NCI-H2227 (cell line): ENCODE measurements at regions not wholly inside any gene's neighbourhood (a gene's known extent, or its start where the extent isn't known, plus 50 kb on each side); places are given as distances from the start of the nearest gene placed in this dataset.

Experiments used
- DNase-seq: peaks from one replicate; lab custom pipeline; 2025; ENCODE audit not compliant: unreplicated experiment; lab: John Stamatoyannopoulos, UW

DNA sequence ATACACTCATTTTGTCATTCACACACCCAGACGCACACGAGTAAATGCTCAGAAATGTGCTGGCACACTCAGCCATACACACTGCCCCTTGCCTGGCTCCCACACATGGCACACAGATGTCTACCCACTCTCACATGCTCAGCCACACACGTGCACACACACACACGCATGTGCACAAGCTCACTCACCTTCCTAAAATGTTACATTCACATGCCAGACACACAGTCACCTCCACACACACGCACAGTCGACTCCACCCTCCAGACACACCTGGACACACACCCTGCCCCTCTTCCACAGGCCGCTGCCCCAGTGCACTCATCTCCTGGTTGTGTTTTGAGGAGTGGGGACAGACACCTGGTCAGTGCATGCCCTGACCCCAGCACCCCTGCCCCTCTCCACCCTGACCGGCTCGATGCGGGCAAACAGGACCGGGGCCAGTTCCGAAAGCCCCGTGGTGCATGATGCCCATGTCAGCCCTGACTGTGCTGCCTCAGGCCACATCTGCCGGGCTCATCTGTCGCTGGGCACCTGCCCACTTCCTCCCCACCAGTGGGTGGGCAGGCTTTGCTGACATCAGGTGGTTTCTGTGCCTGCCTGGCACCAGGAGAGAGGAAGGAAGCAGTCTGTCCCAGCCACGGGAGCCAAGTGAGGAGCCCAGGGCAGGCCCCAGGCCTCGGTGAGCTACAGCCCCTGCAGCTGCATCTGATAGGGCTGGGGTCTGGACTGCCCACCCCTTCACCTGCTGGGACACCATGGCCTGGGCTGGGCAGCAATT lies 84.9 kb upstream of the ZNF716 start:
- no peak for DNase-seq

DNA sequence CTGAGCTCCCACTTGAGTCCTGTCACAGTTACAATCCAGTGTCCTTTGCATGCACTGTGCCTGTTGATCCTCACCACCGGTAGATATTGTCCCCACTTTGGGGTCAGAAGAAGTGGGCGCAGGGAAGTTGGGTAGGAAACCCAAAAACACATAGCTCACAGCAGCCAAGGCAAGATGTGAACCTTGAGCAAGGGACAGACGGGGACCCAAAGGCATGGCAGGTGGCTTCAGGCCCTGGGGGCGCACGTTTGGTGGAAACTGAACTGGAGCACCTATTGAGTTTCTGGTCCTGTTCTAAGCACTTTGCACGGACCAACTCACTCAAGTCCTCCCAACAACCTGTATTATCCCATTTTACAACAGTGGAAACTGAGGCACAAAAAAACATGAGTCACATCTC lies 82.8 kb upstream of the ZNF716 start:
- no peak for DNase-seq

DNA sequence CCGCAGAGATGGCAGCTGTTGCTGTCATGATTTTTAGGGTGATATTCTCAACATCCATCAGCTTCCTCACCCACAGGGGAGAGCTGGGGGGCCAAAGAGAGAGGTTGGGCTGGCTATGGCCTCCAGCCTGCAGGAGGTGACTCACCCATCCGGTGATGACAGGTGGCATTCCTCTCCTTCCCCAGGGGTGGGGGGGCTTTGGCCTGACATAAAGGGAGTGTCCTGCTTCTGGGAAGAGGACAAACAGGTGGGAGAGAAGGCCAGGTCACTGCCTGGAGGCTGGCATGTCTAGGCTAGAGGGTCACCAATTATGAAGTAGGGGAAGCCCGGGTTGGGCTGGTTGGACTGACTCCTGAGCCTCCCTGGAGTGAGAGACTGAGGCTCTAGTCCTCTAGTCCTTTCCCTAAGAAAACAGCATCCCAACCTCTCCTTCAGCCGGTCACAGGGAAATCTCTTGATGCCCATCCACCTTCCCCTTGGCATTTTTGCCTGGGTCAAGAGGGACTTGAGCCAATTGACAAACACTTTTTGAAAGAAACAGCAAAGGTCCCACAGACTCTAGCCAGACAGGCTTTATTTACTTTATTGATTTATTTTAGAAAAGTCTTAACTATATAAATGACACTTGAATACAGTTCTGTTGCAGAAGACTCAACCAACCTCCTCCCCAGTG lies 79.8 kb upstream of the ZNF716 start:
- no peak for DNase-seq

DNA sequence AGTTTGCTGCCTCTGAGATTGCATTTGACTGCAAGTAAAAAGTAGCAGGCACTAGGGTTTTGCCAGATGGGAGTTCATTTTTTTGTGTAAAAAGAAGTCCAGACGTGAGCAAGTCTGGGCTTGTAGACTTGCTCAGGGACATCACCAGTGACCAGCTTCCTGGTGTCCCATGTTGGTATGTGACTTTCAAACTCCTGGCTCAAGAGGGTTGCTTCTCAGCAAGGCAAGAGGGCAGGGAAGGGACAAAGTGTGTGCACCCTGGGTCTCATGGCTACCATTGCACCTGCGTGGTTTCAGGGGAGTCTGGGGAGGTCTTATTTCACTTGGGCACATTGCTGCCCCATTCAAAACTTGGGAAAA lies 79.3 kb upstream of the ZNF716 start:
- no peak for DNase-seq

DNA sequence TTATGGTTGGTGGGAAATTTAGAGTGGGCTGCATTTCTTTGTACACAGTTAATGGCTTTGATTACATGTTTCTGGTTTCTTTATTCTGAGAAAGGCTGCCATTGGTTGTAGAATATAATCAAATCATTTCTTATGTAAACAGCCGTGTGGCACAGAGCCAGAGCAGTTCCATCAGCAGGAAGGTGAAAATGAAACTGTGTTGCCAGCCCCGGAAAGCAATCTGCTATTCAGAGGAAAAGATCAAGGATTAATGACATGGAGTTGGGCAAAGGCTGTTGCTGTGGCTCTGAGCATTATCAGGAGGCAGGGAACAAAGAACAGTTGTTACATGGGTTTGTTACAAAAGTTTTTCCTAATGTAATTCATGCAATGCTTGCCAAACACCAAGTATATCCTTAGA lies 74.2 kb upstream of the ZNF716 start:
- DNase-seq: no peak

DNA sequence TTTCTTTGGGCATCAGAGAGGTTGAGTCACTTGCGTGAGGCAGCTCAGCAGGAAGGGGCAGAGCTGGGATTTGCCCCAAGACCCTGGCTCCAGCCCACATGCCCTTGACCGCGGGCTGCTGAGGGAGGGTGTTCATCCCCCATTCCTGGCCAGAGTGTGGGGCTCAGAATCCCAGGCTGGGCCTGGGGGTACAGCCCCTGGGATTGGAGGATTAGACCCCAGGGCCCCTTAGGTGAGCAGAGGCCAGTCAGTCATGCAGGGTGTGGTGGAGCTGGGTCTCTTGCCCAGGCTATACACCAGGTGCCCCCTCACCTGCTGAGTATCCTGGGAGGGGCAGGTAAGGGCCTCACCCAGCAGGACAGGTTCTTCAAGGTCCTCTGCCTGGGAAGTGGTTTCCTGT lies 68.4 kb upstream of the ZNF716 start:
- no peak for DNase-seq

DNA sequence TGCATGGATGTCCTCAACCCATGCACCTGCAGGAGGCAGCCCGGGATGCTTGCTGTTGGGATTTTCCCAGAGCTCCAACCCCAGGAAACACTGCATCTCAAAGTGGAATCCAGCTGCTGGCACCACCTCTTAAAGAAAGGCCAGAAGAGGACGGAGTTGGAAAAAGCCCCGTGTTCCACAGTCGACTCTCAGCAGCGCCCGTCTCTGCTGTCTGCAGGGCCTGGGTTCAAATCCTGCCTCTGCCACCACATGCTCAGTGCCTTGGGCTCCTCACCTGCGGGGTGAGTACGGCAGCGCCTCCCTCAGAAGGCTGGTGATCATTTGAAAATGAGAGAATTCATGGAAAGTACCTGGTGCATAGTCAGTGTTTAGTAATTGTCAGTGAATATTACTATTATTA lies 65.6 kb upstream of the ZNF716 start:
- DNase-seq: no peak

DNA sequence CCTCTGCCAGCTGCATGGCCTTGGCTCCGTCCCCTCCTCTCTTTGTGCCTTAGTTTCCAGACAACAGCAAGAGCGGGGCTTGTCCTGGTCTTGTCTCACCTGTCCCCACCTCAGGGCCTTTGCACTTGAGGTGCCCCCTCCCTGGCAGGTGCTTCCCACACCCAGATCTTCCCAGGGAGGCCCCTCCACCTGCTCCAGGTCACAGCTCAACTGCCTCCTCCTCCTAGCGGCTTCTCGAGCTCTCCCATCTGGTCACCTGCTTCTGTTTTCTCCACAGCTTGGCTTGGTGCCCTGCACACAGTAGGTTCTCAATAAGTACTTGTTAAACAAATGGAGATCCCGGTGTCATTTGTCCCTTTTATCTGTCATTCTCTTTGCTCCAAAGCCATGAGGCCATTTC lies 64.3 kb upstream of the ZNF716 start:
- DNase-seq: no peak

DNA sequence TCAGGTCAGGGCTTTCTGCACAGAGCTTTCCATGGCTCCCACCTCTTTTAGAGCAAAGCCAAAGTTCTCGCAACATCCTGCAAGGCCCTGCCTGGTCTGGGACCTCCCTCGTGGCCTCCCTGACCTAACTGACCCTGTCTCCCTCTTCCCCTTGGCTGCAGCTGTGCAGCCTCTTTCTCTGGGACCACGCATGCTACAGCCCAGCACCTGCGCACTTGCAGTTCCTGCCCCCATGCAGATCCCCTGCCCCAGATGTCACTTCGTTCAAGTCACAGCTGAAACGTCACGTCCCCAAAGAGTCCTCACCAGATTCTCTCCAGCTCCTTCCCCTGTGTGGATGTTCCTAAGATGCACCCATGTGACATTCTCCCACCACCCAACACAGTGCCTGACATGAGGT lies 61.2 kb upstream of the ZNF716 start:
- no peak for DNase-seq

DNA sequence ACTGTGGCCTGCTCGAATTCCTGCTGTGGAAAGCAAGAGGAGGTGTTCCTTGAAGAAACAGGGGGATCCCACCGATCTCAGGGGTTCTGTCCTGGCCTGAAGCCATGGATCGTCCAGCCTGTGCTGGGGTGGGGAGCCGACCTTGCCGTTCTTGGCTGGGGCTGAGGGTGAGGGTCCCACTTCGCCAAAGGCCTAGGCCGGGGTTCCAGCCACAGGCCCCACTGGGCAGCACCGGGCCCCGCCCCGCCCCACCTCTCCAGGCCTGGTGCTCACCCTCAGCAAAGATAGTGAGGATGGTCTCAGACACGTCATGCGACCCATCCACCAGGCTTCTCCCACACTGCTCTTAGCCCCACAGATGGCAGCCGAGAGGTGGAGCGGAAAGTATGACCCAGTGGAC lies 51.4 kb upstream of the ZNF716 start:
- DNase-seq: no peak

DNA sequence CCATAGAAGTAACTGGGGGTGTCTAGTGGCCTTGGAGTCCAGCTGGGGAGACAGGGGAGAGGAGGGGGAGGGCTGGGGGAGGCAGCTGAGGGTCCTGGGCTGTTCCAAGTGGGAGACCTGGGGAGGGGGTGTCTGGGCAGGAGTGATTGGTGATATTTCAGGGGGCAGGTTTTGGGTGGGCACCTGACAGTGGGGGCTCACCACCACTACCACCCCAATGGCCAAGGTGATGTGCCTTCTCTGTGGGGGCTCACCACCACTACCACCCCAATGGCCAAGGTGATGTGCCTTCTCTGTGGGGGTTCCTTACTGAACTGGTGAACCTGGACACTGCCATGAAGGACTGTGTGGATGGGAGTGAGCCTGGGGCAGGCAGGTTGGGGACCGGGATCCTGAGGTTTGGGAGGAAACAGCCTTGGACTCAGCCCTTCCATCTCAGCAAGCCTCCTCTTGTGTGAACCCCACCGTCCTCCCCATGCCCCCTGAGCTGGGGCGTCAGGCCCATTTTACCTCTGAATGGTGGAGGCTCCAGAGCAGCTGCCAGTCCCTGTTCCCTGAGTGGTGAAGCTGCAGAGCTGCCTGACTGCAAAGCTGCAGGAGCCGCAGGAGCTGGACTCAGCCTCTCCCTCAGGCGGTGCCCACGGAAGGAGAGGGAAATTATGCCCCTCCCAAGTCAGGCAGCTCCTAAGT lies 50.6 kb upstream of the ZNF716 start:
- no peak for DNase-seq

DNA sequence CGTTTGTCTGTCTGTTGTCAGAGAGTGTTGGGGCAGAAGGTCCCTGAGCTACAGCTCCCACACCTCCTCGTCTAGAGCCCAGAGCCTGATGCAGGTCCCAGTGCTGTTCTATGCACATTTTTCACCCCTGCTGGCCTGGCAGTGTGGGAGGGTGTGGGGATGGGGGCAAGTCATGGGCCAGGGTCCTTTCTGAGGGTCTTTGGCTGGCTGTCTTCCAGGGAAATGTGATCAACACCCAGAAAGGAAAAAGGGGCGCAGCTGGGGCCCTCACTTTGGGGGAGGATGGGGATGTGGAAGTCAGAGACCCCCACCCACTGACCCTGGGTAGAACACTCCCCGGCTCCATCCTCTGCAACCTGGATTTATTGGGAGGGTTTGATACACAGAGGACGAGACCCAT lies 50.0 kb upstream of the ZNF716 start:
- no peak for DNase-seq
